ENCODE measurements at regions not wholly inside any gene's neighbourhood (a gene's known extent, or its start where the extent isn't known, plus 50 kb on each side); places are given as distances from the start of the nearest gene placed in this dataset.

DNA sequence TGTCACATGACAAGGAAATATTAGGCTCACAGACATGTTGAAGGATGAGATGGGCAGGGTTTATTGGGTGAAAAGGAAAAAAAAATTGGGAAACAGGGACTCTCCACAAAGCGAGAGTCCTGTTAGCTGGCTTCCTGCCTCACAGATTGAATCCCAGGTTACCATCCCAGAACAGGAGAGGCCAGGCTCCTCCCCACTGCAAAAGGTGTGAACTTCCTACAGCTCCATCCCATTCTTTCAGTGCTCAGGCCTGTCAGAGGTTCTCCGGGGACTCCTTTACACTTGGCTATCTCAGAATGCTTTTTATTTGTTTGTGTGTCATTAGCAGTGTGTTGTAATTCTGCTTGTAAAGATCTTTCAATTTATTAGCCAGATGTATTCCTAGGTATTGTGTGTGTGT lies 115.1 kb downstream of the ADTRP start:
- TF ChIP-seq EZH2 (IDR thresholded peaks at IDR 0.05; ENCODE audit: borderline replicate concordance, low read depth, low read length, severe bottlenecking) (no peak), POLR2AphosphoS5 (IDR thresholded peaks at IDR 0.05; ENCODE audit: insufficient read depth, low read depth, low read length) (no peak), JUN (IDR thresholded peaks at IDR 0.05; ENCODE audit: borderline replicate concordance, insufficient read depth, insufficient read length, low read depth) (no peak), POLR2A (IDR thresholded peaks at IDR 0.05; ENCODE audit: low read depth, low read length) (no peak)
- TF ChIP-seq, protein P1, sequence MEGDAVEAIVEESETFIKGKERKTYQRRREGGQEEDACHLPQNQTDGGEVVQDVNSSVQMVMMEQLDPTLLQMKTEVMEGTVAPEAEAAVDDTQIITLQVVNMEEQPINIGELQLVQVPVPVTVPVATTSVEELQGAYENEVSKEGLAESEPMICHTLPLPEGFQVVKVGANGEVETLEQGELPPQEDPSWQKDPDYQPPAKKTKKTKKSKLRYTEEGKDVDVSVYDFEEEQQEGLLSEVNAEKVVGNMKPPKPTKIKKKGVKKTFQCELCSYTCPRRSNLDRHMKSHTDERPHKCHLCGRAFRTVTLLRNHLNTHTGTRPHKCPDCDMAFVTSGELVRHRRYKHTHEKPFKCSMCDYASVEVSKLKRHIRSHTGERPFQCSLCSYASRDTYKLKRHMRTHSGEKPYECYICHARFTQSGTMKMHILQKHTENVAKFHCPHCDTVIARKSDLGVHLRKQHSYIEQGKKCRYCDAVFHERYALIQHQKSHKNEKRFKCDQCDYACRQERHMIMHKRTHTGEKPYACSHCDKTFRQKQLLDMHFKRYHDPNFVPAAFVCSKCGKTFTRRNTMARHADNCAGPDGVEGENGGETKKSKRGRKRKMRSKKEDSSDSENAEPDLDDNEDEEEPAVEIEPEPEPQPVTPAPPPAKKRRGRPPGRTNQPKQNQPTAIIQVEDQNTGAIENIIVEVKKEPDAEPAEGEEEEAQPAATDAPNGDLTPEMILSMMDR (IDR thresholded peaks at IDR 0.05; ENCODE audit: extremely low read depth in 1 of 2, insufficient read depth in 1 of 2, low read depth in 1 of 2, low read length in 2 of 2) = no peak
- TF ChIP-seq, protein P2, sequence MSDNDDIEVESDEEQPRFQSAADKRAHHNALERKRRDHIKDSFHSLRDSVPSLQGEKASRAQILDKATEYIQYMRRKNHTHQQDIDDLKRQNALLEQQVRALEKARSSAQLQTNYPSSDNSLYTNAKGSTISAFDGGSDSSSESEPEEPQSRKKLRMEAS (IDR thresholded peaks at IDR 0.05; ENCODE audit: insufficient read depth, insufficient read length) = no peak

Data from endothelial cell of umbilical vein (primary cell).